Mucosa of descending colon (tissue), 3 donors: ENCODE measurements at regions not wholly inside any gene's neighbourhood (a gene's known extent, or its start where the extent isn't known, plus 50 kb on each side); places are given as distances from the start of the nearest gene placed in this dataset.
"Not testable (repeated sequence)": the region's sequence is repeated elsewhere in the genome, so short reads cannot be mapped to it uniquely, and the experiment has no call there.

ENCODE experiments used
- ATAC-seq: fragments of 200-7000 bp; cut with Tn5 transposase; one replicate; pipeline ENCODE4 v1.9.1; 2020; ENCODE audit warnings: mild to moderate bottlenecking, moderate library complexity
- DNase-seq, 3 donors: peaks; one replicate each; pipeline ENCODE4 v3.0.0-alpha.2; 2020
- H3K36me3 ChIP-seq: fragments of 200-600 bp; one replicate; pipeline ENCODE4 v1.8.0; 2021; ENCODE audit warnings: low read depth, mild to moderate bottlenecking
- H3K4me1 ChIP-seq: fragments of 200-600 bp; one replicate; pipeline ENCODE4 v1.8.0; 2021; ENCODE audit warnings: low read depth, mild to moderate bottlenecking
- H3K4me3 ChIP-seq: fragments of 200-600 bp; one replicate; pipeline ENCODE4 v1.8.0; 2021; ENCODE audit warnings: mild to moderate bottlenecking
- H3K9me3 ChIP-seq: fragments of 200-600 bp; one replicate; pipeline ENCODE4 v1.8.0; 2021; ENCODE audit warnings: mild to moderate bottlenecking
- CTCF ChIP-seq: fragments of 200-600 bp; IDR thresholded peaks from one replicate; pipeline ENCODE4 v1.8.0; 2022; ENCODE audit warnings: antibody characterized with exemption, mild to moderate bottlenecking
- intact Hi-C, 2 donors: fragments of 100-400 bp; cut with DNase I in 1 of 2; cut with micrococcal nuclease in 1 of 2; formaldehyde crosslinking; loops; one replicate each; pipeline versions ENCODE4 v1.11.0 to v1.11.1; 2022; cut with DNase I, micrococcal nuclease
- donor health status: DM: no; HTN: no; CAD: no; lungs with moderate emphysema.
- donor health status: DM: no; HTN: no; CAD: no.
- donor health status: DM: no; HTN: yes; CAD: no.

- Histone ChIP-seq H3K4me1 (no peaks in the 10 kb centered on the region), H3K9me3 (no peaks in the 10 kb centered on the region), H3K4me3 (no peak overlapping the region), H3K36me3 (no peaks in the 10 kb centered on the region)
- no peak for DNase-seq
- no peak for TF ChIP-seq CTCF
- intact Hi-C loops = no loop called here
- no peak for ATAC-seq
These were observed 220.4 kb upstream of the TFPI start for GRCh38 chr2:187774551-187775071.

DNA sequence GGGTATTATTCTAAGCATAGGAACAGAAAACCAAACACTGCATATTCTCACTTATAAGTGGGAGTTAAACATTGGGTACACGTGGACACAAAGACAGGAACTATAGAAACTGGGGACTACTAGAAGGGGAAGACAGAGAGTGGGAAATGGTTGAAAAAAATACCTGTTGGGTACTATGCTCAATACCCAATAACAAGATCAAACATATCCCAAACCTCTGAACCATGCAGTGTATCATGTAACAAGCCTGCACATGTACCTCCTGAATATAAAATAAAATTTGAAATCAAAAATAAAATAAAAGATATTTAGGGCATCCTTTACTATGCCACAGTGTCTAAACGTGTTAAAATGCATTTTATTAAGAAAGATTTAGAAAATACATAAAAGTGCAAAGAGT, 221.0 kb upstream of the TFPI start:
- ATAC-seq (no peak), DNase-seq (no peak)
- Histone ChIP-seq H3K4me1 (no peaks in the 10 kb centered on the region), H3K36me3 (no peaks in the 10 kb centered on the region), H3K9me3 (no peaks in the 10 kb centered on the region), H3K4me3 (no peak overlapping the region)
- intact Hi-C loops = no loop called here
- no peak for TF ChIP-seq CTCF

- intact Hi-C loops = no loop called here
- no peak for ATAC-seq
- Histone ChIP-seq H3K4me3 (no peak overlapping the region), H3K4me1 (no peaks in the 10 kb centered on the region), H3K36me3 (no peaks in the 10 kb centered on the region), H3K9me3 (no peaks in the 10 kb centered on the region)
- no peak for DNase-seq
- TF ChIP-seq CTCF = no peak
These were observed 221.4 kb upstream of the TFPI start for GRCh38 chr2:187775651-187776050.

DNA sequence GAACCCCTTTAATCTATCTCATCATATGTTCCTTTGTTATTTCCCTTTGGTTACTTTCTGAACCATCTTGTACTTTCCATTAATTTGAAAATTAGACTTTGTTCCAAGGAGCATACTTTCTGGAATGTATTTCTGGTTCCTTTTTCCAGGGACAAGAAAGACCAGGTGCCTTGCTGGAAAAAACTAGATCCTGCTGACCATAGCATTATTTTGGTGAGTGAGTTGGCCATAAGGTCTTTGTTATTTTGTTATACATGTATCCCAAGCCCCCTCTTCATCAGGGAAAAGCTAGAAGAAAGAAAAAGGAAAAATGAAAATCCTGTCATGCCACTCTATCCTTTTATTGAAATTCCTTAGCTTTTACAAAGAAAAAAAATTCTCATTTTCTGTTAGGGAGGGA, 228.1 kb upstream of the TFPI start:
- intact Hi-C loops = no loop called here
- TF ChIP-seq CTCF = no peak

DNA sequence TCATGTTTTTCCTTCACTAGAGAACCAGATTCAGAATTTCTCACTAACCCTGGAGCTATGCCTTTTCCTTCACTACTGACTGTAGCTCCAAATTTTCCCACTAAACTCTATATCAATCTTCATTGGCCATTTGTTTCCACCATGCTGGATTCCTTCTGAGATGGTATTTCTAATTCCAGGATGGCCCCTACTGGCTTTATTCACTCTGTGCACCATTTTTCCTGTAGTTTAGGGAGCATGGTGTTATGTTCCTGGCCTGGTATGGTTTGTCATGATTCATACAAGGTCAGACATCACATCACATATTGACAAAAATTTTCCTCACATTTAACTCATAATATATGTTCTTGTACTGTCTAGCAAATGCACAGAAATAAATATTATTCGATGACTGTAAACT, 229.2 kb upstream of the TFPI start:
- TF ChIP-seq CTCF = no peak
- DNase-seq (no peak), ATAC-seq (no peak)
- Histone ChIP-seq H3K9me3 (no peaks in the 10 kb centered on the region), H3K4me1 (no peaks in the 10 kb centered on the region), H3K4me3 (no peak overlapping the region), H3K36me3 (no peaks in the 10 kb centered on the region)
- intact Hi-C loops = no loop called here

More for the DNA sequence above, 228.1 kb upstream of the TFPI start:
- H3K36me3 ChIP-seq = no peaks in the 10 kb centered on the region
- ATAC-seq = no peak
- no peaks in the 10 kb centered on the region for H3K4me1 ChIP-seq
- no peak for DNase-seq
- no peak overlapping the region for H3K4me3 ChIP-seq
- no peaks in the 10 kb centered on the region for H3K9me3 ChIP-seq

GRCh38 chr2:187784138-187784537, 229.9 kb upstream of the TFPI start:
- H3K36me3 ChIP-seq, H3K9me3 ChIP-seq, H3K4me1 ChIP-seq, H3K4me3 ChIP-seq, ATAC-seq, DNase-seq, intact Hi-C loops: not testable (repeated sequence)
